ENCODE measurements at regions not wholly inside any gene's neighbourhood (a gene's known extent, or its start where the extent isn't known, plus 50 kb on each side); places are given as distances from the start of the nearest gene placed in this dataset.

- no peak for TF ChIP-seq CTCF (IDR thresholded peaks at IDR 0.05; ENCODE audit: borderline replicate concordance, control extremely low read depth, extremely low read depth, insufficient read depth, missing control alignments)
- in situ Hi-C loops (cut with MboI; ENCODE audit: low sequenced_read_pairs, unreplicated experiment): no loop called here
- DNase-seq (ENCODE audit: low spot score): no peak
Observed at GRCh38 chr9:79829566-79830302, 258.0 kb downstream of the TLE4 start.

GRCh38 chr9:79824265-79824664, 252.5 kb downstream of the TLE4 start:
- DNase-seq (ENCODE audit: low spot score): no peak
- in situ Hi-C loops (cut with MboI; ENCODE audit: low sequenced_read_pairs, unreplicated experiment): no loop called here
- TF ChIP-seq CTCF (IDR thresholded peaks at IDR 0.05; ENCODE audit: borderline replicate concordance, control extremely low read depth, extremely low read depth, insufficient read depth, missing control alignments): no peak

GRCh38 chr9:79817438-79818004, 245.8 kb downstream of the TLE4 start:
- peak; percentile 33 for DNase-seq (ENCODE audit: low spot score)
- in situ Hi-C loops (cut with MboI; ENCODE audit: low sequenced_read_pairs, unreplicated experiment): no loop called here
- no peak for TF ChIP-seq CTCF (IDR thresholded peaks at IDR 0.05; ENCODE audit: borderline replicate concordance, control extremely low read depth, extremely low read depth, insufficient read depth, missing control alignments)

GRCh38 chr9:79813258-79813638, 241.5 kb downstream of the TLE4 start:
- no peak for TF ChIP-seq CTCF (IDR thresholded peaks at IDR 0.05; ENCODE audit: borderline replicate concordance, control extremely low read depth, extremely low read depth, insufficient read depth, missing control alignments)
- in situ Hi-C loops (cut with MboI; ENCODE audit: low sequenced_read_pairs, unreplicated experiment): no loop called here
- no peak for DNase-seq (ENCODE audit: low spot score)

- no peak for DNase-seq (ENCODE audit: low spot score)
- in situ Hi-C loops (cut with MboI; ENCODE audit: low sequenced_read_pairs, unreplicated experiment): no loop called here
- no peak for TF ChIP-seq CTCF (IDR thresholded peaks at IDR 0.05; ENCODE audit: borderline replicate concordance, control extremely low read depth, extremely low read depth, insufficient read depth, missing control alignments)
Observed at GRCh38 chr9:79812507-79813257, 240.9 kb downstream of the TLE4 start.

GRCh38 chr9:79812099-79812498, 240.3 kb downstream of the TLE4 start:
- DNase-seq (ENCODE audit: low spot score): no peak
- TF ChIP-seq CTCF (IDR thresholded peaks at IDR 0.05; ENCODE audit: borderline replicate concordance, control extremely low read depth, extremely low read depth, insufficient read depth, missing control alignments): no peak
- in situ Hi-C loops (cut with MboI; ENCODE audit: low sequenced_read_pairs, unreplicated experiment): no loop called here

All from GM13976 (cell line).